Stimulated activated naive CD4-positive, alpha-beta T cell treated with Interleukin-2 at 50 U/mL for 16 hours (primary cell): ENCODE measurements at regions not wholly inside any gene's neighbourhood (a gene's known extent, or its start where the extent isn't known, plus 50 kb on each side); places are given as distances from the start of the nearest gene placed in this dataset.
"Not testable (repeated sequence)": the region's sequence is repeated elsewhere in the genome, so short reads cannot be mapped to it uniquely, and the experiment has no call there.

Experiments used
- DNase-seq: peaks from one replicate; lab custom pipeline; 2025; lab: John Stamatoyannopoulos, UW

- DNase-seq, result no peak
Observed at GRCh38 chr5:166860426-166860825, 1431.0 kb upstream of the WWC1 start.

GRCh38 chr5:166862581-166862980 lies 1428.9 kb upstream of the WWC1 start:
- no peak for DNase-seq

- no peak for DNase-seq
Observed at GRCh38 chr5:166865206-166865605, 1426.2 kb upstream of the WWC1 start.

- no peak for DNase-seq
Observed at GRCh38 chr5:166880456-166880855, 1411.0 kb upstream of the WWC1 start.

- DNase-seq, result no peak
Observed at GRCh38 chr5:166881802-166882201, 1409.6 kb upstream of the WWC1 start.

GRCh38 chr5:166883016-166883415 lies 1408.4 kb upstream of the WWC1 start:
- DNase-seq, result no peak

GRCh38 chr5:166898166-166898565 lies 1393.3 kb upstream of the WWC1 start:
- DNase-seq, result no peak

DNA sequence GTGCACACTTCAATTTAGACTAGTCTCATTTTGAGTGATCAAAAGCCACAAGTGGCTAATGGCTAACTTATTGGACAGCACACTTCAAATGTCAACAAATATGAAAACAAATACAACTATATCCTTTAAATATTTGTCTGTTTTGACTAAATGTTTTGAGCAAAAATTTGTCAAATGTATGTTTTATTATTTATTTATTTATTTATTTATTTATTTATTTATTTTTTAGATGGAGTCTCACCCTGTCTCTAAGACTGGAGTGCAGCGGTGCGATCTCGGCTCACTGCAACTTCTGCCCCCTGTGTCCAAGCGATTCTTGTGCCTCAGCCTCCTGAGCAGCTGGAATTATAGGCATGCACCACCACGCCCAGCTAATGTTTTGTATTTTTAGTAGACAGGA lies 1392.1 kb upstream of the WWC1 start:
- DNase-seq, result no peak

GRCh38 chr5:166904571-166904970 lies 1386.9 kb upstream of the WWC1 start:
- no peak for DNase-seq

DNA sequence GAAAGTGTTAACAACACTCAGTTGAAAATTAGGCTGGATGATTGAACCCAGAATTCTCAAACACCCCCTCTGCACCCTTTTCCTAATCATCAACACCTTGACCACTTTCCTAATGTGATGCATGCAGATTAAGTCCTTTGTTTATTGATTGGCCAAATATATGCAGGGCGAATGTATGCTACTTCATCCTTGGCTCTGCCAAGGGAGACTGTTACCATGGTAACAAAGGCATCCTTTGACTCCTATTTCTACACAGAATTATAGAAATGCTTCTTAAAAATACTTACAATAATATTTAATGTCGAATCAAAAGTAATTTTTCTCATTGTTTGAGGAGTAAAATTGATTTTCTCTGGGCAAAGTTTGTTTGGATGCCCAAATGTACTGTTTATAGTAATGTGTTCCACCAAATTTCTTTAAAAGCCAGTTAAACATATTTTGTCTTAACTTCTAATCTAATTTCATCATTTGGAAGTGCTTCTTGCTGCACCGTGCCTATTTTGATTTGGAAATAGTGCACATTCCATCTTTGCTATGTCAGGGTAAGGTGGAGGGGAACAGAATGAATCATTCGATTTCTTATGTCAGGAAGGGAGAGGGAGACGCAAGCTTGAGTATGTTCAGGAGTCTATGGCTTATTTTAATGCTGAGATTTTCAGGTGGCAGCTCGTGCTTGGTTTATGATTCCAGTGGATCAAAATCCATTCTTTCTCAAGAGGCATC lies 1384.3 kb upstream of the WWC1 start:
- no peak for DNase-seq

GRCh38 chr5:166909040-166909439 lies 1382.4 kb upstream of the WWC1 start:
- DNase-seq, result no peak

DNA sequence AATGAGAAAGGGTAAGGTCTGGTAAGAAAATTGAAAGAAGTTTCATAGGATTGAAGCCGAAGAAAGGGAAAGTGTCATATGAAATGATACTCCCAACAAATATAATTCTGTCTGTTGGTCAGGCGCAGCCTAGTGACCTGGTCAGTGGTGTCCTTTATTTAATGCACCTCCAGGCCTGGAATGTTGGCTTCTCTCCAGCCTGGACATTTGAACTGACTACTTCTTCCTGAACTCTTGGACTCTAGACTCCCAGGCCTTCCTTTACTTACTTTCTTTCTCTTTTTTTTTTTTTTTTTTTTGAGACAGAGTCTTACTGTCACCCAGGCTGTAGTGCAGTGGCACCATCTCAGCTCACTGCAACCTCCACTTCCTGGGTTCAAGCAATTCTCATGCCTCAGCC lies 1381.5 kb upstream of the WWC1 start:
- DNase-seq, result no peak

DNA sequence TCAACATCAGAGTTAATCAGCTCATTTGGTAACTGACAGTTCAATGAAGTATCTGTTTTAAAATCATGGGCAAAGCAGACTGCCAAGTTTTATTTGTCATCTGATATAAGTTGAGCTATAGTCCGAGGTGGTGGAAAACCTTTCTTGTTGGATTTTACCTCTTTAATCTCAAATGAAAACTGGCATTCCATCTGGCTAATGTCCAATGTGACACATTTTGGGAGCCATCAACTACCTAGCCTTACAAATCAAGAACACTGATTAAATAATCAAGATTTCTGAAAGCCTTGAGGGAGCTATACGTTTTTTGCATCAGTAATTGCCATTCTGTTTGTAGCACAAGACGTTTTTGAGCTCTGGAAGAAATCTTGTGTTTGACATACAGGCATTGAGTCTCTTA lies 1380.5 kb upstream of the WWC1 start:
- no peak for DNase-seq

GRCh38 chr5:166916021-166916420 lies 1375.4 kb upstream of the WWC1 start:
- DNase-seq, result no peak

- no peak for DNase-seq
Observed at GRCh38 chr5:166926138-166926537, 1365.3 kb upstream of the WWC1 start.

GRCh38 chr5:166926806-166927475 lies 1364.5 kb upstream of the WWC1 start:
- not testable (repeated sequence) for DNase-seq

DNA sequence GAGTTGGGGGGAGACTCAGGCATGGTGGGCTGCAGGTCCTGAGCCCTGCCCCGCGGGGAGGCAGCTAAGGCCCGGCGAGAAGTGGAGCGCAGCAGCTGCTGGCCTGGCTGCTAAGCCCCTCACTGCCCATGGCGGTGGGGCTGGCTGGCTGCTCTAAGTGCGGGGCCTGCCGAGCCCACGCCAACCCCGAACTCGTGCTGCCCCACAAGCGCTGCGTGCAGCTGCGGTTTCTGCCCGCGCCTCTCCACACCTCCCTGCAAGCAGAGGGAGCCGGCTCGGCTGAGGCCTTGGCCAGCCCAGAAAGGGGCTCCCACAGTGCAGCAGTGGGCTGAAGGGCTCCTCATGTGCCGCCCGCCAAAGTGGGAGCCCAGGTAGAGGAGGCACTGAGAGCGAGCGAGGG lies 1355.1 kb upstream of the WWC1 start:
- no peak for DNase-seq

- DNase-seq, result no peak
Observed at GRCh38 chr5:166938071-166938470, 1353.4 kb upstream of the WWC1 start.

DNA sequence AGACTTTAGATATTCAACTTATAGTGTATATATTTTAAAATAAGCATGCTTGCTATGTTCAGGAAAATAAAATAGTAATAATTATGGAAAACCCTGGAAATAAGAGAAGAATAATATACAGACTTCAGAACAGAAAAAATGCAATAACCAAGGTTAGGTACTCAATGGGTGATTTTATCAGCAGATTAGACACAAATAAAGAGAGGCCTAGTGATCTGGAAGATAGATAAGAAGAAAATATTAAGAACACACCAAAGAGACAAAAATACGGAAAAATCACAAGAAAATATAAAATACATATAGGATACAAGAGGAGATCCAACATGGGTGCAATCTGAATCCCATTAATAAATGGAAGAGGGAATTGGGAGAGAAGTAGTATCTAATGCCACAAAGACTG lies 1348.5 kb upstream of the WWC1 start:
- no peak for DNase-seq

GRCh38 chr5:166947045-166947444 lies 1344.4 kb upstream of the WWC1 start:
- no peak for DNase-seq

DNA sequence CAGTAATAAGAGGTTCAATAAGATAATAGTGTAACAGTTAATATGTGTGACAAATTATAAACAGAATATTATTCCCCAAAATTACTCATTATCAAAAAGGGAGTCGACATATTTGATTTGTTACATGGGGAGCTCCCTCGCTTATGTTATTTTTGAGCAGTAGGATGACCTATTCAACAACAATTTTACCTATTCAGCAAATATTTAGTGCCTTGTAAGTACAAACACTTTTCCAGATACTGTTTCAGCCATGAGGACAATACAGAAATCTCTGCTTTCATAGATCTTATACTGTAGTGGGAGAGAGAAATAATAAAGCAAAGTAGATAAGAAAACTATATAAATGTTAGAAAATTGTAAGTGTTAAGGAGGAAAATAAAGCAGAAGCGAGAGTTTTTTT lies 1342.8 kb upstream of the WWC1 start:
- no peak for DNase-seq

DNA sequence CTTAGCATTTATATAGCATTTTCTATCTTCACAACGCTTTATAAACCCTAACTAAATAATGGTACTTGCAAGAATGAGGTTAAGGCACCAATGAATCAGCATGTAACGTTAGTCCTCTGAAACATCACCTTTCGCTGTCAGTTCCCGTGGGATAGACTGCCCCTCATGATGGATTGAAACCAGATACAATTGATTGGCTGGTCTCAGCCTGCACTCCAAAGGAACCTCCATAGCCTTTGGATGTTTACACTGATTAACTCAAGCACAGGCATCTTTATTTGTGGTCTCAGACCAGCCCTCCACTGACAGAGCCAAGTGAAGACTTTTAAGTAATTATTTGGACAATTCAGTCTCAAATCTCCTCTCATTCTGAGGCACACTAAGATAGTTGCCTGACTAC lies 1339.4 kb upstream of the WWC1 start:
- DNase-seq, result no peak

GRCh38 chr5:166957782-166958181 lies 1333.7 kb upstream of the WWC1 start:
- DNase-seq, result no peak

GRCh38 chr5:166959766-166960165 lies 1331.7 kb upstream of the WWC1 start:
- no peak for DNase-seq
